Spleen (tissue), 11 donors: ENCODE measurements at regions not wholly inside any gene's neighbourhood (a gene's known extent, or its start where the extent isn't known, plus 50 kb on each side); places are given as distances from the start of the nearest gene placed in this dataset.

Experiments used
- DNase-seq: peaks from one replicate; pipeline ENCODE4 v3.0.0-alpha.2; 2020
- H3K27ac ChIP-seq, 8 donors: fragments of 200-600 bp; sonication (generic) in 7 of 8; 1 replicate in 4 of 8; 2 replicates in 4 of 8; pipeline versions ENCODE4 v1.5.0 to v1.8.0; 2016 to 2021; ENCODE audit warnings: inconsistent platforms in 4 of 8, mild to moderate bottlenecking in 4 of 8, moderate library complexity in 1 of 8
- H3K27me3 ChIP-seq, 7 donors: fragments of 200-600 bp; sonication (generic) in 6 of 7; replicated peaks in 1 of 7; 1 replicate in 4 of 7; 2 replicates in 3 of 7; pipeline versions ENCODE4 v1.5.0 to v1.8.0; 2016 to 2021; ENCODE audit warnings: inconsistent platforms in 3 of 7, mild to moderate bottlenecking in 1 of 7
- H3K36me3 ChIP-seq, 6 donors: fragments of 200-600 bp; sonication (generic) in 5 of 6; 1 replicate in 4 of 6; 2 replicates in 2 of 6; pipeline versions ENCODE4 v1.5.0 to v1.8.0; 2016 to 2021; ENCODE audit warnings: inconsistent platforms in 2 of 6
- H3K4me1 ChIP-seq, 6 donors: fragments of 200-600 bp; sonication (generic) in 5 of 6; 1 replicate in 3 of 6; 2 replicates in 3 of 6; pipeline versions ENCODE4 v1.5.0 to v1.8.0; 2016 to 2021; ENCODE audit warnings: inconsistent platforms in 3 of 6
- H3K4me3 ChIP-seq, 8 donors: fragments of 200-600 bp; sonication (generic) in 7 of 8; 1 replicate in 4 of 8; 2 replicates in 4 of 8; pipeline versions ENCODE4 v1.5.0 to v1.8.0; 2016 to 2021; ENCODE audit warnings: inconsistent platforms in 4 of 8, mild to moderate bottlenecking in 4 of 8, moderate library complexity in 2 of 8
- H3K9me3 ChIP-seq, 8 donors: fragments of 200-600 bp; sonication (generic) in 7 of 8; 1 replicate in 4 of 8; 2 replicates in 4 of 8; pipeline versions ENCODE4 v1.5.0 to v1.8.0; 2016 to 2021; ENCODE audit warnings: inconsistent platforms in 4 of 8
- POLR2A ChIP-seq, 3 donors: fragments of 450-650 bp; IDR thresholded peaks; one replicate each; pipeline ENCODE4 v1.5.1; 2017; ENCODE audit warnings: antibody characterized with exemption in 3 of 3, mild to moderate bottlenecking in 1 of 3
- POLR2AphosphoS5 ChIP-seq, 3 donors: sonication (generic); formaldehyde crosslinking; IDR thresholded peaks; one replicate each; pipeline ENCODE4 v1.5.1; 2017; ENCODE audit warnings: antibody characterized with exemption in 3 of 3
- WGBS, 5 donors: extraction: QIAGEN DNeasy Blood & Tissue Kit in 3 of 5; methylation state at CpG; one replicate each; pipeline versions ENCODE4 v1.1.5 to v1.1.7; 2013 to 2018; 5-methylcytosine and 5-hydroxymethylcytosine counted together
- intact Hi-C: fragments of 100-400 bp; cut with DNase I; formaldehyde crosslinking; loops from one replicate; pipeline ENCODE4 v1.15.0; 2023; ENCODE audit warnings: low total_unique reads
- TF ChIP-seq, protein P1 (sequence below), 11 experiments: fragments of 200-600 bp in 7 of 11; fragments of 450-650 bp in 4 of 11; sonication (generic) in 4 of 11; IDR thresholded peaks in 8 of 11; conservative IDR thresholded peaks in 3 of 11; 1 replicate in 7 of 11; 2 replicates in 4 of 11; pipeline versions ENCODE4 v1.4.0 to v1.8.0; 2016 to 2021; ENCODE audit warnings: antibody characterized with exemption in 11 of 11, inconsistent platforms in 4 of 11, mild to moderate bottlenecking in 1 of 11
- donor health status: healthy with polysubstance abuse.
- donor health status: DM: no; HTN: no; CAD: no; lungs with moderate emphysema.
- donor health status: DM: no; HTN: no; CAD: no.
- donor health status: Bipolar disorder and iron deficiency.
- donor health status: healthy.
- donor health status: DM: no; HTN: no; CAD: no.
- donor health status: DM: yes; HTN: yes; CAD: no.

DNA sequence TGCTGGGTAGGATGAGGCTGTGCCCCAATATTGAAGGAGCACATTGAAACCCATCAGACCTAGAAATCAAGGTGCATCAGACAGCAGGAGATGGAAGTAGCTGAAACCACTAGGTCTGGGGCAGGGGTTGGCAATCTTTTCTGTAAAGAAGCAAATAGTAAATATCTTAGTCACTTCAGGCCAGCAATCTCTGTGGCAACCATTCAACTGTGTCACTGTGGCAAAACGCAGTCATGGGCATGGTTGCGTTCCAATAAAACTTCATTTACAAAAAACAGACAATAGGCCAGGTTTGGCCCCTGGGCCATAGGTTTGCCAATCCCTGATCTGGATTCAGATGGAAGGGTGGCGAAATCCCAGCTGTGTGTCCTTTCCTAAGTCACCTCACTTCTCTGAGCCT is 397.3 kb downstream of the MED13L start:
- WGBS, 5 donors = 83 to 93% (median 90%) methylated on average over 3 of the region's 3 CpGs
- DNase-seq = no peak
- Histone ChIP-seq H3K27ac (no peak overlapping the region), H3K4me1 (no peaks in the 10 kb centered on the region), H3K9me3 (peaks cover 0 to 16% (median 0%) of the 10 kb centered on the region in 8 donors), H3K4me3 (no peak overlapping the region), H3K27me3 (peaks cover 0 to 35% (median 0%) of the 10 kb centered on the region in 7 donors), H3K36me3 (no peaks in the 10 kb centered on the region)
- intact Hi-C loops = no loop called here
- no peak for TF ChIP-seq POLR2A (IDR thresholded peaks at IDR 0.05)
- TF ChIP-seq, protein P1, sequence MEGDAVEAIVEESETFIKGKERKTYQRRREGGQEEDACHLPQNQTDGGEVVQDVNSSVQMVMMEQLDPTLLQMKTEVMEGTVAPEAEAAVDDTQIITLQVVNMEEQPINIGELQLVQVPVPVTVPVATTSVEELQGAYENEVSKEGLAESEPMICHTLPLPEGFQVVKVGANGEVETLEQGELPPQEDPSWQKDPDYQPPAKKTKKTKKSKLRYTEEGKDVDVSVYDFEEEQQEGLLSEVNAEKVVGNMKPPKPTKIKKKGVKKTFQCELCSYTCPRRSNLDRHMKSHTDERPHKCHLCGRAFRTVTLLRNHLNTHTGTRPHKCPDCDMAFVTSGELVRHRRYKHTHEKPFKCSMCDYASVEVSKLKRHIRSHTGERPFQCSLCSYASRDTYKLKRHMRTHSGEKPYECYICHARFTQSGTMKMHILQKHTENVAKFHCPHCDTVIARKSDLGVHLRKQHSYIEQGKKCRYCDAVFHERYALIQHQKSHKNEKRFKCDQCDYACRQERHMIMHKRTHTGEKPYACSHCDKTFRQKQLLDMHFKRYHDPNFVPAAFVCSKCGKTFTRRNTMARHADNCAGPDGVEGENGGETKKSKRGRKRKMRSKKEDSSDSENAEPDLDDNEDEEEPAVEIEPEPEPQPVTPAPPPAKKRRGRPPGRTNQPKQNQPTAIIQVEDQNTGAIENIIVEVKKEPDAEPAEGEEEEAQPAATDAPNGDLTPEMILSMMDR (IDR thresholded peaks at IDR 0.05 in 8 of 11, conservative IDR thresholded peaks at IDR 0.05 in 3 of 11) = no peak
- no peak for TF ChIP-seq POLR2AphosphoS5 (IDR thresholded peaks at IDR 0.05)

DNA sequence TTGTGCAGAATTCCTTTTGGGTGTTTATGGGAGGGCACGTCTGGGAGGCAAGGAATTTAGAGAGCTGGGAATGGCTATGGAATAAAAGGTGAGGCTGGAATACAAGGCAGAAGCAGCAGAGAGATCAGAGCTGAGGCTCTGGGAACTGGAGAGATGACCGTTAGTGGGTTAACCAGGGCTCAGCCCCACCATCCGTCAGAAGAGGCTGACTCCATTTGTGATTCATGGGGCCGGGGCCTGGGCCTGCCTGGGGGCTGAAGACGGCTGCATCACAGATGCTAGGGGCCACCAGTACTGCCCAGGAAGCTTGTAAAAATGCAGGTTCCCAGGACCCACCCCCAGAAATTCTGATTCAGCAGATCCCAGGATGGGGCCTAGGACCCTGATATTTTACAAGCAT is 398.1 kb downstream of the MED13L start:
- H3K27ac ChIP-seq = no peak overlapping the region
- 51 to 64% (median 55%) methylated on average over 5 of the region's 5 CpGs for WGBS, 5 donors
- TF ChIP-seq POLR2AphosphoS5 (IDR thresholded peaks at IDR 0.05) = no peak
- no peak for TF ChIP-seq POLR2A (IDR thresholded peaks at IDR 0.05)
- TF ChIP-seq, protein P1 (IDR thresholded peaks at IDR 0.05 in 8 of 11, conservative IDR thresholded peaks at IDR 0.05 in 3 of 11) = no peak
- no peak overlapping the region for H3K4me3 ChIP-seq
- peaks cover 0 to 28% (median 0%) of the 10 kb centered on the region in 7 donors for H3K27me3 ChIP-seq
- H3K9me3 ChIP-seq = peaks cover 0 to 16% (median 0%) of the 10 kb centered on the region in 8 donors
- no peaks in the 10 kb centered on the region for H3K36me3 ChIP-seq
- no peak for DNase-seq
- no peaks in the 10 kb centered on the region for H3K4me1 ChIP-seq
- intact Hi-C loops = no loop called here

DNA sequence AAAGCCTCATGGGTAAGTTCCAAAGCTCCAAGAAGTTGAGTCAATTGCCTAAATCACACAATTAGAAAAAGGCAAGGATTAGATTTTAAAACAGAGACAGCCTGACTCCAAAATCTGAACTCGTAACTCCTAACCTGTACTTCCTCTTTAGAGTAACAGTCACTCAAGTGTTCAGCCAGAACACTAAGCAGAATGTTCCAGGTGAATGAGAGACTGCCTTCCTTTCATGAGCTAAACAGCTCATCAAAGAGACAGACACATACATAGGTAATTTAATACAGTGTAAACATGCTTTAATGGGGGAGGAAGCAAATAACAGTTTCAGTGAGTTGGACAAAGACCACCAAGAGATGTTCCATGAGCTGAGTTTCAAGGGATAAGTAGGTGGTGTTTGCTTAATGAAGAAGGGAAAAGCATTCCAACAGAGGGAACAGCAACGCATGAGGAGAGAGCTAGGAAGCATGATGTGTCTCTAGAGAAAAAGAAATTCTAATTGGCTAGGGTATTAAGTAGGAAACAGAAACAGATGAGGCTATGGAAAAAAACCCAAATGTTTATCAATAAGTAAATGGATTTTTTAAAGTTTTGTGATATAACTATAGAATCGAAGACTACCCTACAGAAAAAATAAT is 403.9 kb downstream of the MED13L start:
- intact Hi-C loops = no loop called here
- Histone ChIP-seq H3K4me1 (no peaks in the 10 kb centered on the region), H3K4me3 (no peak overlapping the region), H3K9me3 (peaks cover 0 to 16% (median 0%) of the 10 kb centered on the region in 8 donors), H3K36me3 (no peaks in the 10 kb centered on the region), H3K27me3 (peaks cover 0 to 47% (median 0%) of the 10 kb centered on the region in 7 donors), H3K27ac (no peak overlapping the region)
- TF ChIP-seq POLR2AphosphoS5 (IDR thresholded peaks at IDR 0.05) (no peak), POLR2A (IDR thresholded peaks at IDR 0.05) (no peak)
- TF ChIP-seq, protein P1 (IDR thresholded peaks at IDR 0.05 in 8 of 11, conservative IDR thresholded peaks at IDR 0.05 in 3 of 11) = no peak
- DNase-seq = no peak
- WGBS, 5 donors = 71 to 87% (median 73%) methylated on average over 3 of the region's 3 CpGs

DNA sequence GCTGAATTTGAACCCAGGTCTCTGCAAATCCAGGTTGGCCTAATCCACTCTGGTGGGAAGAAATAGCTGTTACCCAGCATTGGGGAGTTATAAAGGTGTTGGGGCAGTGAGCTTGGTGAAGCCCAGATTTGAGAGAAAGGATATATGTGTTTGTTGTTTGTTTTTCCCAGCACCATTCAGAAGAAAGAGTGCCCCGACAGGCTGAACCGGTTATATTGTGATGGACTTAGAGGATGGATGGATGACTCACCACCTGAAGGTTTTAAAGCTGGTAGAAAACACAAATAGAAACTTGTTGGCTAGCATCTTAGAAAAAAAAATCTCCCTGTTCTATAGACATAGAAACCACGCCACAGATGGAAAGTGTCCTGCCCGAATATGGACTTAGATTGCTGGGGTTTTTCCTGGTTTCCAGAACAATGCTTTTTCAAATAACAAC is 404.6 kb downstream of the MED13L start:
- Histone ChIP-seq H3K27ac (no peak overlapping the region), H3K4me3 (no peak overlapping the region), H3K27me3 (peaks cover 0 to 53% (median 0%) of the 10 kb centered on the region in 7 donors), H3K9me3 (peaks cover 0 to 16% (median 0%) of the 10 kb centered on the region in 8 donors), H3K4me1 (no peaks in the 10 kb centered on the region), H3K36me3 (no peaks in the 10 kb centered on the region)
- TF ChIP-seq, protein P1 (IDR thresholded peaks at IDR 0.05 in 8 of 11, conservative IDR thresholded peaks at IDR 0.05 in 3 of 11) = no peak
- no peak for TF ChIP-seq POLR2AphosphoS5 (IDR thresholded peaks at IDR 0.05)
- TF ChIP-seq POLR2A (IDR thresholded peaks at IDR 0.05) = no peak
- no peak for DNase-seq
- WGBS, 5 donors = 45 to 58% (median 51%) methylated on average over 4 of the region's 4 CpGs
- intact Hi-C loops = no loop called here
